ENCODE measurements at regions not wholly inside any gene's neighbourhood (a gene's known extent, or its start where the extent isn't known, plus 50 kb on each side); places are given as distances from the start of the nearest gene placed in this dataset.

- H3K27me3 ChIP-seq (ENCODE audit: control insufficient read depth in 2 of 2, insufficient read depth in 2 of 2, low read length in 2 of 2) = no peaks in the 10 kb centered on the region
- H3K4me1 Mint-ChIP-seq = peaks cover 61 to 93% (median 82%) of the 10 kb centered on the region in 7 donors
- POLR2A ChIA-PET = interaction anchor here (0.7 to 4.3 kb wide), 9 partner anchors 8 to 1039 kb away, joined by 3 to 39 read pairs (median 5); partner anchors contain the start of gene RPLP1
- H3K27ac ChIP-seq (ENCODE audit: low read depth, low read length) = peak overlapping the region; percentile 34
- H3K4me1 ChIP-seq (ENCODE audit: control insufficient read depth in 2 of 2, insufficient read depth in 2 of 2, low read length in 2 of 2) = peaks cover 55 to 57% of the 10 kb centered on the region in 2 donors
- H3K9me3 Mint-ChIP-seq = peaks cover 0 to 5% (median 0%) of the 10 kb centered on the region in 11 donors
- no peak for ATAC-seq
- no peaks in the 10 kb centered on the region for H3K36me3 ChIP-seq (ENCODE audit: control insufficient read depth in 2 of 3, insufficient read depth in 3 of 3, low read length in 3 of 3)
- peaks cover 0 to 21% (median 3%) of the 10 kb centered on the region in 5 donors for H3K27me3 Mint-ChIP-seq
- intact Hi-C loops (cut with micrococcal nuclease) = loop anchor here (1.0 to 5.0 kb wide), 18 partner anchors 11 to 1023 kb away; no protein-coding TSS in a partner anchor
- peak overlapping the region; percentile 60 to 95 (median 76) for H3K27ac Mint-ChIP-seq
- no peaks in the 10 kb centered on the region for H3K9me3 ChIP-seq (ENCODE audit: control insufficient read depth in 2 of 3, low read length in 3 of 3)
- H3K4me3 ChIP-seq (ENCODE audit: low read length) = peak overlapping the region; percentile 53
- no peak for DNase-seq
- H3K4me3 Mint-ChIP-seq = peak overlapping the region; percentile 64 to 86 (median 79)
- H3K36me3 Mint-ChIP-seq = peaks cover 0 to 6% (median 0%) of the 10 kb centered on the region in 5 donors
- CTCF ChIA-PET = interaction anchor here (0.6 to 1.8 kb wide), 5 partner anchors 16 to 394 kb away, joined by 3 to 5 read pairs (median 4); partner anchors contain the start of gene TLE3
Observed at GRCh38 chr15:70491641-70492040, 271.7 kb downstream of the UACA start.

GRCh38 chr15:70491201-70491621 is 272.1 kb downstream of the UACA start:
- no peak overlapping the region for H3K27ac ChIP-seq (ENCODE audit: low read depth, low read length)

GRCh38 chr15:70490838-70491155 is 272.6 kb downstream of the UACA start:
- peak overlapping the region in 4 of 9 donors; percentile 60 to 95 (median 84) for H3K27ac Mint-ChIP-seq

More at GRCh38 chr15:70491201-70491621, 272.1 kb downstream of the UACA start:
- Mint-ChIP-seq H3K4me1 (peaks cover 59 to 94% (median 81%) of the 10 kb centered on the region in 7 donors), H3K4me3 (peak overlapping the region; percentile 64 to 86 (median 79)), H3K36me3 (peaks cover 0 to 5% (median 0%) of the 10 kb centered on the region in 5 donors), H3K27me3 (peaks cover 0 to 22% (median 3%) of the 10 kb centered on the region in 5 donors), H3K27ac (peak overlapping the region; percentile 26 to 95 (median 76)), H3K9me3 (peaks cover 0 to 5% (median 0%) of the 10 kb centered on the region in 11 donors)
- DNase-seq = peak in 1 of 9 donors; percentile 24
- CTCF ChIA-PET = interaction anchor here (1.1 to 1.8 kb wide), 4 partner anchors 16 to 231 kb away, joined by 4 to 5 read pairs (median 4); no protein-coding TSS in a partner anchor
- POLR2A ChIA-PET = interaction anchor here (0.7 to 4.3 kb wide), 8 partner anchors 9 to 1039 kb away, joined by 3 to 39 read pairs (median 5); partner anchors contain the start of gene RPLP1
- Histone ChIP-seq H3K4me1 (ENCODE audit: control insufficient read depth in 2 of 2, insufficient read depth in 2 of 2, low read length in 2 of 2) (peaks cover 55 to 62% of the 10 kb centered on the region in 2 donors), H3K4me3 (ENCODE audit: low read length) (peak overlapping the region; percentile 53), H3K9me3 (ENCODE audit: control insufficient read depth in 2 of 3, low read length in 3 of 3) (no peaks in the 10 kb centered on the region), H3K36me3 (ENCODE audit: control insufficient read depth in 2 of 3, insufficient read depth in 3 of 3, low read length in 3 of 3) (no peaks in the 10 kb centered on the region), H3K27me3 (ENCODE audit: control insufficient read depth in 2 of 2, insufficient read depth in 2 of 2, low read length in 2 of 2) (no peaks in the 10 kb centered on the region)
- no peak for ATAC-seq
- intact Hi-C loops (cut with micrococcal nuclease) = loop anchor here (5.0 kb wide), 2 partner anchors 181 to 469 kb away; no protein-coding TSS in a partner anchor

GRCh38 chr15:70490148-70490837 is 273.1 kb downstream of the UACA start:
- POLR2A ChIA-PET = interaction anchor here (1.3 to 4.3 kb wide), 6 partner anchors 10 to 1037 kb away, joined by 3 to 39 read pairs (median 4); partner anchors contain the start of genes RPLP1 and TLE3
- Mint-ChIP-seq H3K4me1 (peaks cover 59 to 94% (median 83%) of the 10 kb centered on the region in 7 donors), H3K27me3 (peaks cover 0 to 24% (median 3%) of the 10 kb centered on the region in 5 donors), H3K4me3 (peak overlapping the region in 7 of 10 donors; percentile 14 to 83 (median 55)), H3K27ac (peak overlapping the region in 3 of 9 donors; percentile 57 to 81 (median 67)), H3K9me3 (peaks cover 0 to 5% (median 0%) of the 10 kb centered on the region in 11 donors), H3K36me3 (peaks cover 0 to 5% (median 0%) of the 10 kb centered on the region in 5 donors)
- H3K27me3 ChIP-seq (ENCODE audit: control insufficient read depth in 2 of 2, insufficient read depth in 2 of 2, low read length in 2 of 2) = no peaks in the 10 kb centered on the region
- no peak overlapping the region for H3K4me3 ChIP-seq (ENCODE audit: low read length)
- intact Hi-C loops (cut with micrococcal nuclease) = loop anchor here (5.0 kb wide), 2 partner anchors 182 to 468 kb away; no protein-coding TSS in a partner anchor
- DNase-seq (no peak), ATAC-seq (no peak)
- no peaks in the 10 kb centered on the region for H3K9me3 ChIP-seq (ENCODE audit: control insufficient read depth in 2 of 3, low read length in 3 of 3)
- H3K4me1 ChIP-seq (ENCODE audit: control insufficient read depth in 2 of 2, insufficient read depth in 2 of 2, low read length in 2 of 2) = peaks cover 53 to 65% of the 10 kb centered on the region in 2 donors
- CTCF ChIA-PET = interaction anchor here (0.6 to 2.8 kb wide), 6 partner anchors 14 to 45 kb away, joined by 3 to 10 read pairs (median 5); no protein-coding TSS in a partner anchor
- H3K27ac ChIP-seq (ENCODE audit: low read depth, low read length) = no peak overlapping the region
- H3K36me3 ChIP-seq (ENCODE audit: control insufficient read depth in 2 of 3, insufficient read depth in 3 of 3, low read length in 3 of 3) = no peaks in the 10 kb centered on the region

More at GRCh38 chr15:70490838-70491155, 272.6 kb downstream of the UACA start:
- DNase-seq (no peak), ATAC-seq (no peak)
- peak overlapping the region in 9 of 10 donors; percentile 14 to 86 (median 76) for H3K4me3 Mint-ChIP-seq
- peaks cover 0 to 5% (median 0%) of the 10 kb centered on the region in 11 donors for H3K9me3 Mint-ChIP-seq
- ChIA-PET CTCF (interaction anchor here (1.1 kb wide), 1 partner anchor 45 kb away, joined by 5 read pairs; no protein-coding TSS in a partner anchor), POLR2A (interaction anchor here (0.7 to 4.3 kb wide), 7 partner anchors 9 to 1038 kb away, joined by 3 to 39 read pairs (median 4); partner anchors contain the start of gene RPLP1)
- Histone ChIP-seq H3K27ac (ENCODE audit: low read depth, low read length) (no peak overlapping the region), H3K9me3 (ENCODE audit: control insufficient read depth in 2 of 3, low read length in 3 of 3) (no peaks in the 10 kb centered on the region), H3K4me3 (ENCODE audit: low read length) (no peak overlapping the region), H3K4me1 (ENCODE audit: control insufficient read depth in 2 of 2, insufficient read depth in 2 of 2, low read length in 2 of 2) (peaks cover 55 to 65% of the 10 kb centered on the region in 2 donors), H3K36me3 (ENCODE audit: control insufficient read depth in 2 of 3, insufficient read depth in 3 of 3, low read length in 3 of 3) (no peaks in the 10 kb centered on the region), H3K27me3 (ENCODE audit: control insufficient read depth in 2 of 2, insufficient read depth in 2 of 2, low read length in 2 of 2) (no peaks in the 10 kb centered on the region)
- intact Hi-C loops (cut with micrococcal nuclease) = loop anchor here (5.0 kb wide), 2 partner anchors 182 to 468 kb away; no protein-coding TSS in a partner anchor
- H3K4me1 Mint-ChIP-seq = peaks cover 59 to 94% (median 82%) of the 10 kb centered on the region in 7 donors
- H3K27me3 Mint-ChIP-seq = peaks cover 0 to 23% (median 3%) of the 10 kb centered on the region in 5 donors
- H3K36me3 Mint-ChIP-seq = peaks cover 0 to 5% (median 0%) of the 10 kb centered on the region in 5 donors

- H3K4me1 ChIP-seq (ENCODE audit: control insufficient read depth in 2 of 2, insufficient read depth in 2 of 2, low read length in 2 of 2) = peaks cover 50 to 57% of the 10 kb centered on the region in 2 donors
- Mint-ChIP-seq H3K4me1 (peaks cover 50 to 92% (median 72%) of the 10 kb centered on the region in 7 donors), H3K36me3 (peaks cover 0 to 16% (median 0%) of the 10 kb centered on the region in 5 donors), H3K27me3 (peaks cover 0 to 32% (median 4%) of the 10 kb centered on the region in 5 donors), H3K9me3 (peaks cover 0 to 10% (median 0%) of the 10 kb centered on the region in 11 donors), H3K27ac (peak overlapping the region in 2 of 9 donors; percentile 56 to 57), H3K4me3 (peak overlapping the region in 3 of 10 donors; percentile 15 to 29 (median 28))
- no peak overlapping the region for H3K4me3 ChIP-seq (ENCODE audit: low read length)
- POLR2A ChIA-PET = interaction anchor here (0.5 to 1.9 kb wide), 10 partner anchors 11 to 1861 kb away, joined by 3 to 5 read pairs (median 3); partner anchors contain the start of genes ANP32A, RPLP1 and TLE3
- H3K27ac ChIP-seq (ENCODE audit: low read depth, low read length) = no peak overlapping the region
- ATAC-seq (no peak), DNase-seq (no peak)
- intact Hi-C loops (cut with micrococcal nuclease) = loop anchor here (1.0 to 2.0 kb wide), 8 partner anchors 9 to 1430 kb away; no protein-coding TSS in a partner anchor
- H3K27me3 ChIP-seq (ENCODE audit: control insufficient read depth in 2 of 2, insufficient read depth in 2 of 2, low read length in 2 of 2) = no peaks in the 10 kb centered on the region
- no peaks in the 10 kb centered on the region for H3K9me3 ChIP-seq (ENCODE audit: control insufficient read depth in 2 of 3, low read length in 3 of 3)
- CTCF ChIA-PET = interaction anchor here (0.5 to 2.8 kb wide), 14 partner anchors 10 to 738 kb away, joined by 3 to 10 read pairs (median 4); no protein-coding TSS in a partner anchor
- H3K36me3 ChIP-seq (ENCODE audit: control insufficient read depth in 2 of 3, insufficient read depth in 3 of 3, low read length in 3 of 3) = no peaks in the 10 kb centered on the region
Observed at GRCh38 chr15:70488941-70489848, 274.2 kb downstream of the UACA start.
